ENCODE measurements at regions not wholly inside any gene's neighbourhood (a gene's known extent, or its start where the extent isn't known, plus 50 kb on each side); places are given as distances from the start of the nearest gene placed in this dataset.

DNA sequence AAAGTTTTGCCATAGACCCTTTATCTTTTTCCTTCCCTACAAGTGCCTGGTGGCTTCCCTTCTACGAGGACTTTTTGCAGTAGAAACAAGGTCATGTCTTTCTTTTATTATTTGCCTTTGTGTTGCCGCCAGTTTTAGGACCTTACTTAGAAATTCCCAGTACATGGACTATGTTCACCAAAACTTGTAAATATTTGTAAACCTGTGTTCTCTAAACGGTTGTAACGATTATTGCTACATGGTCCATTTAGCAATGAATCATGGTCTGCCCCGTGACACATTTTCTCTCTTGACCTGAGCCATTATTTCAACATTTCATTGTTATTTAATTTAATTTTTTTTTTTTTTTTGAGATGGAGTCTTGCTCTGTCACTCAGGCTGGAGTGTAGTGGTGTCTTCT lies 110.7 kb downstream of the MFAP3L start:
- no peaks in the 10 kb centered on the region for H3K4me1 ChIP-seq (ENCODE audit: control insufficient read depth in 2 of 2, insufficient read depth in 2 of 2, low read length in 2 of 2)
- H3K36me3 ChIP-seq (ENCODE audit: control insufficient read depth in 2 of 2, insufficient read depth in 2 of 2, low read length in 2 of 2), result no peaks in the 10 kb centered on the region
- no peak overlapping the region for H3K27ac ChIP-seq (ENCODE audit: low read depth in 2 of 2, low read length in 2 of 2)
- H3K4me3 ChIP-seq (ENCODE audit: low read length in 2 of 2), result no peak overlapping the region
- H3K27me3 ChIP-seq (ENCODE audit: control insufficient read depth in 2 of 2, insufficient read depth in 2 of 2, low read length in 2 of 2), result no peaks in the 10 kb centered on the region
- peaks cover 0 to 4% of the 10 kb centered on the region in 2 donors for H3K9me3 ChIP-seq (ENCODE audit: control insufficient read depth in 2 of 2, low read length in 2 of 2)
- H3K9ac ChIP-seq (ENCODE audit: low read depth in 1 of 2, low read length in 2 of 2), result no peak overlapping the region

DNA sequence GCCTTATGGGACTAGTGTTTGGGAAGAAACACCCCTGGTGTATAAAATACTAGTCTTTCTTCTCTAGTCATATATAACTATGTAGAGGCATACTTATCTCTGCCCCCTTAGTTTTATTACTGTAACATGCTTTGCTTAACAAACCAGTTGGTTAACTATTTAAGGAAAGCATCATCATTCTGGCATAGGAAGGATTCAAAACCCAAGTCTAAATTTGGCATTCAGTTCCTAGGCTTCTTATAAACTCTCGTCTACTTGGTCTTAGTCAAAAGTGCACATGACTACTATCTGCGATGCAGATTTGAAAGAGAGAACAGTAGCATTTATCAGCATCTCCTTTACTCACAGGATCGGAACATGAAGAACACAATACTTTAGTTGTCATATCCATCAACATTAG lies 111.3 kb downstream of the MFAP3L start:
- Histone ChIP-seq H3K36me3 (ENCODE audit: control insufficient read depth in 2 of 2, insufficient read depth in 2 of 2, low read length in 2 of 2) (no peaks in the 10 kb centered on the region), H3K27me3 (ENCODE audit: control insufficient read depth in 2 of 2, insufficient read depth in 2 of 2, low read length in 2 of 2) (no peaks in the 10 kb centered on the region), H3K9me3 (ENCODE audit: control insufficient read depth in 2 of 2, low read length in 2 of 2) (peaks cover 0 to 4% of the 10 kb centered on the region in 2 donors), H3K4me3 (ENCODE audit: low read length in 2 of 2) (no peak overlapping the region), H3K9ac (ENCODE audit: low read depth in 1 of 2, low read length in 2 of 2) (no peak overlapping the region), H3K27ac (ENCODE audit: low read depth in 2 of 2, low read length in 2 of 2) (no peak overlapping the region), H3K4me1 (ENCODE audit: control insufficient read depth in 2 of 2, insufficient read depth in 2 of 2, low read length in 2 of 2) (no peaks in the 10 kb centered on the region)

DNA sequence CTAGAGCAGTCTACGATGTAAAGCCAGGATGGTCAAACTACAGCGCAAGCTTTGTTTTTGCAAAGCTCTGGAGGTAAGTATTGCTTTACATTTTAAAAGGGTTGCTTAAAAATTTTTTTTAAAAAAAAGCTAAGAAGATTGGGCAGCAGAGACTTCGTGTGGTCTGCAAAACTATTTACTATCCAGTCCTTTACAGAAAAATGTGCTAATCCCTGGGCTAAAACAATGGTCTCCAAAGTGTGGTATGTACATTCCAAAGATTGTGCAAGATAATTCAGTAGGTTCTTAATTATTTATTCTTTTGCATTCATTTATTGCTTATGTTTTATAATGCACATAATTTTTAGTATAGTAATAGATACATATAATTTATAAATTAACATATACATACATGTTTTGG lies 113.2 kb downstream of the MFAP3L start:
- H3K27ac ChIP-seq (ENCODE audit: low read depth in 2 of 2, low read length in 2 of 2), result no peak overlapping the region
- H3K36me3 ChIP-seq (ENCODE audit: control insufficient read depth in 2 of 2, insufficient read depth in 2 of 2, low read length in 2 of 2), result no peaks in the 10 kb centered on the region
- H3K9ac ChIP-seq (ENCODE audit: low read depth in 1 of 2, low read length in 2 of 2), result no peak overlapping the region
- peaks cover 0 to 4% of the 10 kb centered on the region in 2 donors for H3K9me3 ChIP-seq (ENCODE audit: control insufficient read depth in 2 of 2, low read length in 2 of 2)
- H3K4me3 ChIP-seq (ENCODE audit: low read length in 2 of 2), result no peak overlapping the region
- no peaks in the 10 kb centered on the region for H3K4me1 ChIP-seq (ENCODE audit: control insufficient read depth in 2 of 2, insufficient read depth in 2 of 2, low read length in 2 of 2)
- no peaks in the 10 kb centered on the region for H3K27me3 ChIP-seq (ENCODE audit: control insufficient read depth in 2 of 2, insufficient read depth in 2 of 2, low read length in 2 of 2)

DNA sequence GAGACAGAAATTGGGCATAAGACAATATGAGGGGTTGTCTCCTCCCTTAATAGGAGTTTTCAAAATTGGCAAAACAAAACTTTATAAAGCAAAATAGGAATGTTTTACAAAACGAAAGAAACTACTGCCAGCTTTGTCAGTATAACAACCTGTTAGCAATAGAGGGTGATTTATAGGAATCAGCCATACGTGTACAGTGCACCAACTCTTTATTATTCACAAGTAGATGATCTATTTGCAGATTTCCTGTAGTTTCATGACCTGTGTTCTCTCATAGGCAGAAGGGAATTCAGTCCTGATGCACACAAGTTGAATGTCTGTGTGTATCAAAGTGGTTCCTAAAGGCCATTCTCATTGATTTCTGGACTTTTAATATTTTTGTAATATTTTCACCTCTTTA lies 116.3 kb downstream of the MFAP3L start:
- H3K4me3 ChIP-seq (ENCODE audit: low read length in 2 of 2), result no peak overlapping the region
- no peak overlapping the region for H3K9ac ChIP-seq (ENCODE audit: low read depth in 1 of 2, low read length in 2 of 2)
- no peaks in the 10 kb centered on the region for H3K4me1 ChIP-seq (ENCODE audit: control insufficient read depth in 2 of 2, insufficient read depth in 2 of 2, low read length in 2 of 2)
- H3K36me3 ChIP-seq (ENCODE audit: control insufficient read depth in 2 of 2, insufficient read depth in 2 of 2, low read length in 2 of 2), result no peaks in the 10 kb centered on the region
- H3K27me3 ChIP-seq (ENCODE audit: control insufficient read depth in 2 of 2, insufficient read depth in 2 of 2, low read length in 2 of 2), result no peaks in the 10 kb centered on the region
- no peak overlapping the region for H3K27ac ChIP-seq (ENCODE audit: low read depth in 2 of 2, low read length in 2 of 2)
- no peaks in the 10 kb centered on the region for H3K9me3 ChIP-seq (ENCODE audit: control insufficient read depth in 2 of 2, low read length in 2 of 2)

DNA sequence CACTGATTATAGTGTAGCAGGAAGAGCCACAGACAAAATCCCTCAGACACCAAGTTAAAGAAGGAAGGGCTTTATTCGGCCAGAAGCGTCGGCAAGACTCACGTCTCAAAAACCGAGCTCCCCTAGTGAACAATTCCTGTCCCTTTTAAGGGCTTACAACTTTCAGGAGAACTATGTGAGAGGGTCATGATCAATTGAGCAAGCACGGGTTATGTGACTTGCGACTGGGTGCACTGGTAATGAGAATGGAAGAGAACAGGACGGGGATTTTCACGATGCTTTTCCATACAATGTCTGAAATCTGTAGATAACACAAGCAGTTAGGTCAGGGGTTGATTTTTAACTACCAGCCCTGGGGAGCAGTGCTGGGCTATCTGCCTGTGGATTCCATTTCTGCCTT lies 116.7 kb downstream of the MFAP3L start:
- H3K4me3 ChIP-seq (ENCODE audit: low read length in 2 of 2), result no peak overlapping the region
- H3K9ac ChIP-seq (ENCODE audit: low read depth in 1 of 2, low read length in 2 of 2), result no peak overlapping the region
- no peak overlapping the region for H3K27ac ChIP-seq (ENCODE audit: low read depth in 2 of 2, low read length in 2 of 2)
- no peaks in the 10 kb centered on the region for H3K36me3 ChIP-seq (ENCODE audit: control insufficient read depth in 2 of 2, insufficient read depth in 2 of 2, low read length in 2 of 2)
- H3K9me3 ChIP-seq (ENCODE audit: control insufficient read depth in 2 of 2, low read length in 2 of 2), result no peaks in the 10 kb centered on the region
- no peaks in the 10 kb centered on the region for H3K27me3 ChIP-seq (ENCODE audit: control insufficient read depth in 2 of 2, insufficient read depth in 2 of 2, low read length in 2 of 2)
- H3K4me1 ChIP-seq (ENCODE audit: control insufficient read depth in 2 of 2, insufficient read depth in 2 of 2, low read length in 2 of 2), result no peaks in the 10 kb centered on the region

DNA sequence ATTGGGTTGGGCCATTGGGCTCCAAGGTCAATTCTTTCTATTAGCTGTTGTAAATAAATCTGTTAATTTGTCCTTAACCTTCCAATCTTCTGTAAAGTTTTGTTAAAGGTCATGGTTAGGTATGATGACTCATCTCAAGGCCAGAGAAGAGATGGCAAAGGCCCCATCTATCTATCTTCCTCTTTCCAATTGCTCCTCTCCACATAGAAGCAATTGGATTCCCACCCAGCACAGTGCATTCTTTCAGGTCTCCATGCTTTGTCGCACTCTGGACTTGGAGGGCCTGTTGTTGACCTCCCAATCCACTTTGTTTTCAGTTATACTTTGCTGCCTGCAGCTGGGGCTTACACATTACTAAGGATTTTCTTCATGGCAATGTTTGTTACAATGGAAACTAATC lies 118.5 kb downstream of the MFAP3L start:
- Histone ChIP-seq H3K9me3 (ENCODE audit: control insufficient read depth in 2 of 2, low read length in 2 of 2) (no peaks in the 10 kb centered on the region), H3K4me3 (ENCODE audit: low read length in 2 of 2) (no peak overlapping the region), H3K27ac (ENCODE audit: low read depth in 2 of 2, low read length in 2 of 2) (no peak overlapping the region), H3K36me3 (ENCODE audit: control insufficient read depth in 2 of 2, insufficient read depth in 2 of 2, low read length in 2 of 2) (no peaks in the 10 kb centered on the region), H3K27me3 (ENCODE audit: control insufficient read depth in 2 of 2, insufficient read depth in 2 of 2, low read length in 2 of 2) (no peaks in the 10 kb centered on the region), H3K4me1 (ENCODE audit: control insufficient read depth in 2 of 2, insufficient read depth in 2 of 2, low read length in 2 of 2) (no peaks in the 10 kb centered on the region), H3K9ac (ENCODE audit: low read depth in 1 of 2, low read length in 2 of 2) (no peak overlapping the region)

DNA sequence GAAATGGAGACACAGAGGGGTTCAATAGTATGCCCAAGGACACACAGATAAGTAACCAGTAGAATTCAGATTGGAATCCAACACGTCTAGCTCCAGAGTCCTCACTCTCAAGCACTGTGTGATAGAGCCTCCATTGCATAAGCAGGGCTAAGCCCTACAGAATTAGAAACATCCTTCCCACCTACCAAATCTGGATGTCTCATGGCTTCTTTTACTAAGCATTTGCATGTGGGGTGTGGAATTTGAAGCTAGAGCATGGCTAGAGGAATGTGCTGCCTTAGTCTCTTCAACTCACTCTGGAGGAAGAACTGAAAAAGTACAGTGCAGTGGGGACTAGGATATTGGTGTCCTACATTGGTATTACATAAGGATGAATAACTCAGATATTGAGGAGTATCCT lies 119.4 kb downstream of the MFAP3L start:
- Histone ChIP-seq H3K4me1 (ENCODE audit: control insufficient read depth in 2 of 2, insufficient read depth in 2 of 2, low read length in 2 of 2) (no peaks in the 10 kb centered on the region), H3K9me3 (ENCODE audit: control insufficient read depth in 2 of 2, low read length in 2 of 2) (no peaks in the 10 kb centered on the region)

DNA sequence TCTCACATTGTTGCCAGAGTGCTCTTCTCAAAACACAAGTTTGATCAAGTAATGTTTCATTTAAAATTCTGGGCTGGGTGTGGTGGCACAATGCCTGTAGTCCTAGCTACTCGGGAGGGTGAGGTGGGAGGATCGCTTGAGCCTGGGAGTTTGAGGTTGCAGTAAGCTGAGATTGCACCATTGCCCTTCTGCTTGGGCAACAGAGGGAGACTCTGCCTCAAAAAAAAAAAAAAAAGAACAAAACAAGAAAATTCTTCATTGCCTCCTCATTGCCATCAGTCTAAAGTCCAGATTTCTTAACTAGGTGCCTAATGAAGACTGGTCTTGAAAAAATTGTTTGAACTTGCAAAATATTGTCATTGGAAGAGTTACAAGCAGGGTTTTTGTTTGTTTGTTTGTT lies 120.1 kb downstream of the MFAP3L start:
- Histone ChIP-seq H3K4me1 (ENCODE audit: control insufficient read depth in 2 of 2, insufficient read depth in 2 of 2, low read length in 2 of 2) (no peaks in the 10 kb centered on the region), H3K9me3 (ENCODE audit: control insufficient read depth in 2 of 2, low read length in 2 of 2) (no peaks in the 10 kb centered on the region), H3K27ac (ENCODE audit: low read depth in 2 of 2, low read length in 2 of 2) (no peak overlapping the region), H3K4me3 (ENCODE audit: low read length in 2 of 2) (no peak overlapping the region), H3K27me3 (ENCODE audit: control insufficient read depth in 2 of 2, insufficient read depth in 2 of 2, low read length in 2 of 2) (no peaks in the 10 kb centered on the region), H3K36me3 (ENCODE audit: control insufficient read depth in 2 of 2, insufficient read depth in 2 of 2, low read length in 2 of 2) (no peaks in the 10 kb centered on the region), H3K9ac (ENCODE audit: low read depth in 1 of 2, low read length in 2 of 2) (no peak overlapping the region)

More for the DNA sequence above, 119.4 kb downstream of the MFAP3L start:
- H3K4me3 ChIP-seq (ENCODE audit: low read length in 2 of 2), result no peak overlapping the region
- no peaks in the 10 kb centered on the region for H3K36me3 ChIP-seq (ENCODE audit: control insufficient read depth in 2 of 2, insufficient read depth in 2 of 2, low read length in 2 of 2)
- H3K27ac ChIP-seq (ENCODE audit: low read depth in 2 of 2, low read length in 2 of 2), result no peak overlapping the region
- H3K27me3 ChIP-seq (ENCODE audit: control insufficient read depth in 2 of 2, insufficient read depth in 2 of 2, low read length in 2 of 2), result no peaks in the 10 kb centered on the region
- H3K9ac ChIP-seq (ENCODE audit: low read depth in 1 of 2, low read length in 2 of 2), result no peak overlapping the region

DNA sequence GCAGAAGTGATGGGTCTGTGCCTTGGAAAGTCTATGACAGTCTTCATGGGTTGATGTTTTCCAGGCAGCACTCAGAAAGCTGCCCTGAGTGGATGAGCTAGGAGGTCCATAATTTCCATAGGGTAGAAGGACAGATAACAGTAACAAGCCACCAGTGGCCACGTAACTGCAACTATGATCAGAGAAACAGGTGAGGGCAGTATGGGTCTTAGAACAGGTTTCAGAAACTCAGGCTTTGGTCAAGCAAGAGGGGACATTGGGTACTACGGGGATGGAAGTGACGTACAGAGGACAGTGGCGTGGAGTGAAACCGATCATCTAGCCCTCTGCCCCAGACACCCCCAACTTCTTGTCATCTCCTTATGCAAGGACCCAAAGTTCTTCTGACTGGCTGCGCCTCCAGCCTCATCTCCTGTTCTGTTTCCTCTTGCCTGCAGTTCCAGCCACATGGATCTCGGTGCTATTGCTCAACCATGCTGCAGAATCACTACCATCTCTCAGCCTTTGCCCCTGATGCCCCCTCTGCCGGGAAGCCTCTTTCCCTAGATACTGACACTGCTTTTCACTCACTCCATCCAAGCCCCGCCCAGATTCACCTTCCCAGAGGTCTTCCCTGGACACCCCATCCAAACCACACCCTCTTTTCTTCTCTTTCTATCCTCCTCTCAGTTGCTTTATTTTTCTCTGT lies 123.4 kb downstream of the MFAP3L start:
- no peaks in the 10 kb centered on the region for H3K27me3 ChIP-seq (ENCODE audit: control insufficient read depth in 2 of 2, insufficient read depth in 2 of 2, low read length in 2 of 2)
- no peak overlapping the region for H3K27ac ChIP-seq (ENCODE audit: low read depth in 2 of 2, low read length in 2 of 2)
- H3K4me3 ChIP-seq (ENCODE audit: low read length in 2 of 2), result no peak overlapping the region
- H3K36me3 ChIP-seq (ENCODE audit: control insufficient read depth in 2 of 2, insufficient read depth in 2 of 2, low read length in 2 of 2), result no peaks in the 10 kb centered on the region
- H3K9me3 ChIP-seq (ENCODE audit: control insufficient read depth in 2 of 2, low read length in 2 of 2), result no peaks in the 10 kb centered on the region
- H3K9ac ChIP-seq (ENCODE audit: low read depth in 1 of 2, low read length in 2 of 2), result no peak overlapping the region
- no peaks in the 10 kb centered on the region for H3K4me1 ChIP-seq (ENCODE audit: control insufficient read depth in 2 of 2, insufficient read depth in 2 of 2, low read length in 2 of 2)

DNA sequence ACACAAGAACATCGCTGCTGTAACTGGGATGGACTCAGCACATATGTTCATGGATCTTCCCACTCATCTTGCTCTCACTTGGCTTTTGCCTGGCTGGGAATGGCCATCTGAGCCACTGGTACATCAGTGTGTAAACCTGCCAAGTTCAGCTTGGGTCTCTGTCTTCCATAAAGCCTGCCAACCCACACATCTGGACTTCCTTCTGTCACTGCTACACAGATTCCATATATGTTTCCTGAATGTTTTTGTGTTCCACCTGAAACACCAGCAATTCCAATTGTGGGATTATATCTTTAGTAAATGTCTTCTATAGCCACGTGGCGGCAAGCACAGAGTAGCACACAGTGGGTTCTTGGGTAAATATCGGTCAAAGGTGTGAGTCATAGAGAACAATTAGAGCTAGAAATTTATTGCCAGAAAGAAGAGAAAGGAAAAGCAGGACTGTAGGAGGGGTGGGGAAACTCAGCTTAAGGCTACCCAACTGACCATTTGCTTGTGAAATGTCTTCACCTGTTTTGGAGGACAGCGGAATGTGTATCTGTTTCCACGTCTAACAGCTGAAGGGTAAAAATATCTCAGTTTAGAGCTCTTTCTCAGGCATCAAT lies 125.9 kb downstream of the MFAP3L start:
- Histone ChIP-seq H3K4me3 (ENCODE audit: low read length in 2 of 2) (no peak overlapping the region), H3K36me3 (ENCODE audit: control insufficient read depth in 2 of 2, insufficient read depth in 2 of 2, low read length in 2 of 2) (no peaks in the 10 kb centered on the region), H3K27ac (ENCODE audit: low read depth in 2 of 2, low read length in 2 of 2) (no peak overlapping the region), H3K9me3 (ENCODE audit: control insufficient read depth in 2 of 2, low read length in 2 of 2) (no peaks in the 10 kb centered on the region), H3K27me3 (ENCODE audit: control insufficient read depth in 2 of 2, insufficient read depth in 2 of 2, low read length in 2 of 2) (no peaks in the 10 kb centered on the region), H3K4me1 (ENCODE audit: control insufficient read depth in 2 of 2, insufficient read depth in 2 of 2, low read length in 2 of 2) (no peaks in the 10 kb centered on the region), H3K9ac (ENCODE audit: low read depth in 1 of 2, low read length in 2 of 2) (no peak overlapping the region)

All from mucosa of rectum (tissue), 2 donors.